SK-N-SH (cell line): ENCODE measurements at regions not wholly inside any gene's neighbourhood (a gene's known extent, or its start where the extent isn't known, plus 50 kb on each side); places are given as distances from the start of the nearest gene placed in this dataset.

Experiments used
- FOXJ3 ChIP-seq: sonication (generic); formaldehyde crosslinking; IDR thresholded peaks from 2 replicates; pipeline ENCODE4 v1.5.1; 2020; ENCODE audit warnings: mild to moderate bottlenecking, missing genetic modification reagents
- TAF1 ChIP-seq: IDR thresholded peaks from 2 replicates; pipeline ENCODE4 v1.6.1; 2012; ENCODE audit warnings: low read depth, mild to moderate bottlenecking, low read length, moderate library complexity, borderline replicate concordance
- TEAD4 ChIP-seq: IDR thresholded peaks from 2 replicates; pipeline ENCODE4 v1.4.0; 2012; ENCODE audit warnings: mild to moderate bottlenecking, borderline replicate concordance; ENCODE audit not compliant: insufficient read depth
- TF ChIP-seq, protein P1 (sequence below): fragments of 200-600 bp; sonication (generic); IDR thresholded peaks from 2 replicates; pipeline ENCODE4 v1.6.1; 2017; ENCODE audit warnings: antibody characterized with exemption, mild to moderate bottlenecking, moderate library complexity

GRCh38 chr3:55167586-55168317, 239.9 kb upstream of the LRTM1 start:
- no peak for TF ChIP-seq TAF1
- peak; percentile 74; the same call in 1 of the 2 replicates for TF ChIP-seq TEAD4
- TF ChIP-seq, protein P1, sequence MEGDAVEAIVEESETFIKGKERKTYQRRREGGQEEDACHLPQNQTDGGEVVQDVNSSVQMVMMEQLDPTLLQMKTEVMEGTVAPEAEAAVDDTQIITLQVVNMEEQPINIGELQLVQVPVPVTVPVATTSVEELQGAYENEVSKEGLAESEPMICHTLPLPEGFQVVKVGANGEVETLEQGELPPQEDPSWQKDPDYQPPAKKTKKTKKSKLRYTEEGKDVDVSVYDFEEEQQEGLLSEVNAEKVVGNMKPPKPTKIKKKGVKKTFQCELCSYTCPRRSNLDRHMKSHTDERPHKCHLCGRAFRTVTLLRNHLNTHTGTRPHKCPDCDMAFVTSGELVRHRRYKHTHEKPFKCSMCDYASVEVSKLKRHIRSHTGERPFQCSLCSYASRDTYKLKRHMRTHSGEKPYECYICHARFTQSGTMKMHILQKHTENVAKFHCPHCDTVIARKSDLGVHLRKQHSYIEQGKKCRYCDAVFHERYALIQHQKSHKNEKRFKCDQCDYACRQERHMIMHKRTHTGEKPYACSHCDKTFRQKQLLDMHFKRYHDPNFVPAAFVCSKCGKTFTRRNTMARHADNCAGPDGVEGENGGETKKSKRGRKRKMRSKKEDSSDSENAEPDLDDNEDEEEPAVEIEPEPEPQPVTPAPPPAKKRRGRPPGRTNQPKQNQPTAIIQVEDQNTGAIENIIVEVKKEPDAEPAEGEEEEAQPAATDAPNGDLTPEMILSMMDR = no peak
- no peak for TF ChIP-seq FOXJ3 (CRISPR knock-in tag)
